GM10248 (cell line): ENCODE measurements at regions not wholly inside any gene's neighbourhood (a gene's known extent, or its start where the extent isn't known, plus 50 kb on each side); places are given as distances from the start of the nearest gene placed in this dataset.

ENCODE experiments used
- CTCF ChIA-PET: fragments of 300-600 bp; sonication (Branson Sonifier 250); formaldehyde crosslinking; extraction: SDS; loops from one replicate; lab custom pipeline; 2021; ENCODE audit warnings: antibody characterized with exemption; lab: Yijun Ruan, JAX
- POLR2A ChIA-PET: fragments of 350-650 bp; sonication (Branson Sonifier 250); formaldehyde crosslinking; extraction: SDS; loops from one replicate; lab custom pipeline; 2020; ENCODE audit warnings: antibody characterized with exemption; lab: Yijun Ruan, JAX
- DNase-seq: peaks from one replicate; pipeline ENCODE4 v3.0.0; 2012; ENCODE audit errors: extremely low spot score
- CTCF ChIP-seq: IDR thresholded peaks from 2 replicates; pipeline ENCODE4 v1.5.1; 2012; ENCODE audit warnings: mild to moderate bottlenecking, low read depth; ENCODE audit errors: extremely low read depth, missing control alignments, control extremely low read depth

- ChIA-PET POLR2A (no interaction called here), CTCF (no interaction called here)
- TF ChIP-seq CTCF = no peak
- no peak for DNase-seq
These were observed 155.2 kb upstream of the KHDRBS2 start for GRCh38 chr6:62441182-62441581.

GRCh38 chr6:62429781-62430180 is 143.8 kb upstream of the KHDRBS2 start:
- TF ChIP-seq CTCF = no peak
- CTCF ChIA-PET = interaction anchor here (1.8 kb wide), 1 partner anchor 11 kb away, joined by 5 read pairs; no protein-coding TSS in a partner anchor
- POLR2A ChIA-PET = no interaction called here
- DNase-seq = no peak

- TF ChIP-seq CTCF = no peak
- POLR2A ChIA-PET = no interaction called here
- DNase-seq = no peak
- CTCF ChIA-PET = no interaction called here
These were observed 114.7 kb upstream of the KHDRBS2 start for GRCh38 chr6:62400521-62401259.

- CTCF ChIA-PET = interaction anchor here (1.5 kb wide), 1 partner anchor 27 kb away, joined by 4 read pairs; no protein-coding TSS in a partner anchor
- no peak for DNase-seq
- TF ChIP-seq CTCF = no peak
- POLR2A ChIA-PET = no interaction called here
These were observed 107.6 kb upstream of the KHDRBS2 start for GRCh38 chr6:62393608-62394007.

GRCh38 chr6:62392291-62392690 is 106.3 kb upstream of the KHDRBS2 start:
- ChIA-PET CTCF (interaction anchor here (1.4 kb wide), 1 partner anchor 558 kb away, joined by 3 read pairs; no protein-coding TSS in a partner anchor), POLR2A (no interaction called here)
- DNase-seq = no peak
- no peak for TF ChIP-seq CTCF

GRCh38 chr6:62391358-62391757 is 105.3 kb upstream of the KHDRBS2 start:
- ChIA-PET POLR2A (no interaction called here), CTCF (interaction anchor here (1.4 kb wide), 1 partner anchor 557 kb away, joined by 3 read pairs; no protein-coding TSS in a partner anchor)
- no peak for DNase-seq
- TF ChIP-seq CTCF = no peak
